Endodermal cell (in vitro differentiated cells): ENCODE measurements at regions not wholly inside any gene's neighbourhood (a gene's known extent, or its start where the extent isn't known, plus 50 kb on each side); places are given as distances from the start of the nearest gene placed in this dataset.

ENCODE experiments used
- DNase-seq: peaks from one replicate; pipeline ENCODE4 v3.0.0-alpha.2; 2017
- H3K27ac ChIP-seq: 2 replicates; pipeline ENCODE4 v1.5.1; 2013; ENCODE audit warnings: mild to moderate bottlenecking, low read depth, low read length, moderate library complexity
- H3K27me3 ChIP-seq: 2 replicates; pipeline ENCODE4 v1.6.1; 2013; ENCODE audit warnings: mild to moderate bottlenecking, low read length, moderate library complexity; ENCODE audit not compliant: insufficient read depth, control insufficient read depth, poor library complexity, severe bottlenecking
- H3K36me3 ChIP-seq: 2 replicates; pipeline ENCODE4 v1.7.0; 2013; ENCODE audit warnings: mild to moderate bottlenecking, low read length, moderate library complexity; ENCODE audit not compliant: control insufficient read depth, insufficient read depth
- H3K4me1 ChIP-seq: one replicate; pipeline ENCODE4 v1.7.0; 2013; ENCODE audit warnings: low read length; ENCODE audit not compliant: control insufficient read depth, insufficient read depth
- H3K4me3 ChIP-seq: 2 replicates; pipeline ENCODE4 v1.5.1; 2013; ENCODE audit warnings: mild to moderate bottlenecking, low read length, moderate library complexity
- H3K9ac ChIP-seq: 2 replicates; pipeline ENCODE4 v1.6.1; 2013; ENCODE audit warnings: mild to moderate bottlenecking, low read length, moderate library complexity; ENCODE audit not compliant: poor library complexity, severe bottlenecking; ENCODE audit errors: extremely low read depth
- H3K9me3 ChIP-seq: 2 replicates; pipeline ENCODE4 v1.6.1; 2013; ENCODE audit warnings: mild to moderate bottlenecking, low read length, moderate library complexity; ENCODE audit not compliant: control insufficient read depth
- H3K27ac Mint-ChIP-seq: 2 replicates; pipeline ENCODE4 v1.8.0; 2020; ENCODE audit warnings: mixed read lengths
- H3K27me3 Mint-ChIP-seq: 2 replicates; pipeline ENCODE4 v1.8.0; 2021; ENCODE audit warnings: mild to moderate bottlenecking, mixed read lengths; ENCODE audit not compliant: insufficient read depth
- H3K36me3 Mint-ChIP-seq: 2 replicates; pipeline ENCODE4 v1.8.0; 2020; ENCODE audit warnings: low read depth, mixed read lengths
- H3K4me1 Mint-ChIP-seq: 2 replicates; pipeline ENCODE4 v1.8.0; 2020; ENCODE audit warnings: mixed read lengths
- H3K4me3 Mint-ChIP-seq: 2 replicates; pipeline ENCODE4 v1.8.0; 2020; ENCODE audit warnings: mild to moderate bottlenecking, moderate library complexity, mixed read lengths
- H3K9me3 Mint-ChIP-seq: 2 replicates; pipeline ENCODE4 v1.8.0; 2020; ENCODE audit warnings: mild to moderate bottlenecking, mixed read lengths
- CTCF ChIP-seq: fragments of 200-600 bp; sonication (generic); conservative IDR thresholded peaks from 2 replicates; pipeline ENCODE4 v1.5.0; 2021; ENCODE audit warnings: antibody characterized with exemption, mild to moderate bottlenecking
- WGBS, 2 experiments: methylation state at CpG; one replicate each; pipeline versions ENCODE4 v1.1.5 to v1.1.7; 2013; ENCODE audit warnings: missing lambda C conversion rate in 2 of 2, mixed read lengths in 1 of 2; ENCODE audit not compliant: insufficient coverage in 1 of 2, insufficient read length in 1 of 2; 5-methylcytosine and 5-hydroxymethylcytosine counted together

GRCh38 chr2:80815259-80815658, 510.7 kb upstream of the LRRTM1 start:
- H3K27me3 Mint-ChIP-seq: peaks cover 2% of the 10 kb centered on the region
- Histone ChIP-seq H3K4me1 (no peaks in the 10 kb centered on the region), H3K4me3 (no peak overlapping the region), H3K27me3 (no peaks in the 10 kb centered on the region), H3K9ac (no peak overlapping the region), H3K9me3 (no peaks in the 10 kb centered on the region), H3K27ac (no peak overlapping the region), H3K36me3 (no peaks in the 10 kb centered on the region)
- H3K27ac Mint-ChIP-seq: no peak overlapping the region
- H3K4me1 Mint-ChIP-seq: no peaks in the 10 kb centered on the region
- TF ChIP-seq CTCF: no peak
- WGBS, 2 experiments: 80% methylated on average over 1 of the region's 1 CpG; no CpG with 5 or more reads in 1 of the 2 experiments
- no peaks in the 10 kb centered on the region for H3K36me3 Mint-ChIP-seq
- no peak overlapping the region for H3K4me3 Mint-ChIP-seq
- H3K9me3 Mint-ChIP-seq: peaks cover 6% of the 10 kb centered on the region
- DNase-seq: peak; percentile 46

DNA sequence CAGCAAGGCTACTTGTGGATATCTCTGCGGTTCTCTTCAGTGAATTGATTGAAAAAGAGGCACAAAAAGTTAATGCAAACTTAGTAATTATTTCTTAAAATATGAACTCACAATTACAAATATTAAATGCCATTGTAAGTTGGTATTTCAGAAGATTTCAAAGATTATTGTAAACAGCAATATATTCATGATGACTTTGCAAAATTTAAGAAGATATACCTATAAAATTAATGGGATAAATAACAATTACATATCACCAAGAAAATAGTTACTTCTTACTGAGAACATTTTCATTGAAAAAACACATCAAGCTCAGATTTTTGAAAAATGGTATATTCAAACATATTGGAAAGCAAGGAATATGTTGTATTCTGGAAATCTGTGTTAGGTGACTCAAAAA, 482.0 kb upstream of the LRRTM1 start:
- H3K27ac ChIP-seq: no peak overlapping the region
- Mint-ChIP-seq H3K36me3 (peaks cover 2% of the 10 kb centered on the region), H3K27me3 (no peaks in the 10 kb centered on the region), H3K4me1 (peaks cover 10% of the 10 kb centered on the region), H3K4me3 (no peak overlapping the region), H3K9me3 (peaks cover 12% of the 10 kb centered on the region), H3K27ac (no peak overlapping the region)
- no CpG with 5 or more reads among the region's 1 CpG for WGBS, 2 experiments
- H3K4me1 ChIP-seq: no peaks in the 10 kb centered on the region
- no peaks in the 10 kb centered on the region for H3K27me3 ChIP-seq
- DNase-seq: no peak
- TF ChIP-seq CTCF: no peak
- peaks cover 11% of the 10 kb centered on the region for H3K9me3 ChIP-seq
- no peak overlapping the region for H3K9ac ChIP-seq
- H3K4me3 ChIP-seq: no peak overlapping the region
- H3K36me3 ChIP-seq: no peaks in the 10 kb centered on the region

DNA sequence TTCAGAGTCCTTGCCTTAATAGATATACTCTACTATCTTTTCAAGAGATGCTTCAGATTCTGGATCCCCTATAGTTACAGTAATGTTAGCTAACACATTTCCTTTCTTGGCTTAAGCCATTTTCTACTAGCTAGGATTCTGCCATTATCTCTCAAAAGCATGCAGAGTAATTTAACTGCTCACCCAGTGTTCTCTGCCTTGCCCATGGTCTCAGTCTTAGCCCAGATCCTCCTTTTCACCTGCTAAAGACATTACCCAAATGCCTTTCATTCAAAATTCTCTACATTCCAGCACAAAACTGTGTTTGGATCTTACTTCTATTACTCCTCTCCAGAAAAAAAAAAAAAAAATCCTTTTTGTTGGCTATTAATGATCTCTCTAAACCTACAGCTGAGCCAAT, 474.2 kb upstream of the LRRTM1 start:
- H3K9me3 Mint-ChIP-seq: peaks cover 12% of the 10 kb centered on the region
- Histone ChIP-seq H3K36me3 (no peaks in the 10 kb centered on the region), H3K27me3 (no peaks in the 10 kb centered on the region), H3K9me3 (peaks cover 14% of the 10 kb centered on the region), H3K27ac (no peak overlapping the region), H3K4me1 (no peaks in the 10 kb centered on the region), H3K9ac (no peak overlapping the region), H3K4me3 (no peak overlapping the region)
- no peak overlapping the region for H3K27ac Mint-ChIP-seq
- no peak for DNase-seq
- H3K36me3 Mint-ChIP-seq: peaks cover 2% of the 10 kb centered on the region
- no peaks in the 10 kb centered on the region for H3K27me3 Mint-ChIP-seq
- no peak overlapping the region for H3K4me3 Mint-ChIP-seq
- H3K4me1 Mint-ChIP-seq: no peaks in the 10 kb centered on the region
- no peak for TF ChIP-seq CTCF
